ENCODE measurements at regions not wholly inside any gene's neighbourhood (a gene's known extent, or its start where the extent isn't known, plus 50 kb on each side); places are given as distances from the start of the nearest gene placed in this dataset.

- Histone ChIP-seq H3K36me3 (no peaks in the 10 kb centered on the region), H3K27ac (peak overlapping the region in 3 of 4 donors; percentile 66 to 79 (median 74)), H3K4me3 (no peak overlapping the region), H3K4me1 (peaks cover 0 to 14% (median 12%) of the 10 kb centered on the region in 3 donors), H3K9me3 (no peaks in the 10 kb centered on the region), H3K27me3 (no peaks in the 10 kb centered on the region)
- FAIRE-seq (no peak), DNase-seq (no peak), ATAC-seq (peak; percentile 43 to 62 (median 57))
- intact Hi-C loops (cut with DNase I) = no loop called here
- WGBS, 2 donors = 20 to 33% methylated on average over 8 of the region's 8 CpGs
- no peak for TF ChIP-seq CTCF (IDR thresholded peaks at IDR 0.05)
Measured at GRCh38 chrX:20361081-20361889, 94.6 kb upstream of the RPS6KA3 start.

GRCh38 chrX:20355187-20355586 lies 88.5 kb upstream of the RPS6KA3 start:
- Histone ChIP-seq H3K27ac (no peak overlapping the region), H3K4me3 (no peak overlapping the region), H3K27me3 (no peaks in the 10 kb centered on the region), H3K4me1 (no peaks in the 10 kb centered on the region), H3K36me3 (no peaks in the 10 kb centered on the region), H3K9me3 (no peaks in the 10 kb centered on the region)
- ATAC-seq (no peak), DNase-seq (no peak), FAIRE-seq (no peak)
- 48 to 49% methylated on average over 7 of the region's 7 CpGs for WGBS, 2 donors
- intact Hi-C loops (cut with DNase I) = no loop called here
- TF ChIP-seq CTCF (IDR thresholded peaks at IDR 0.05) = no peak

GRCh38 chrX:20354505-20354904 lies 87.8 kb upstream of the RPS6KA3 start:
- no peak for ATAC-seq
- Histone ChIP-seq H3K36me3 (no peaks in the 10 kb centered on the region), H3K27me3 (no peaks in the 10 kb centered on the region), H3K4me1 (no peaks in the 10 kb centered on the region), H3K4me3 (no peak overlapping the region), H3K9me3 (no peaks in the 10 kb centered on the region), H3K27ac (no peak overlapping the region)
- no peak for FAIRE-seq
- no peak for DNase-seq
- intact Hi-C loops (cut with DNase I) = no loop called here
- 70 to 94% methylated on average over 5 of the region's 5 CpGs for WGBS, 2 donors
- TF ChIP-seq CTCF (IDR thresholded peaks at IDR 0.05) = no peak

GRCh38 chrX:20352935-20353336 lies 86.2 kb upstream of the RPS6KA3 start:
- Histone ChIP-seq H3K9me3 (no peaks in the 10 kb centered on the region), H3K4me1 (no peaks in the 10 kb centered on the region), H3K27ac (no peak overlapping the region), H3K27me3 (peaks cover 0 to 5% (median 0%) of the 10 kb centered on the region in 4 donors), H3K4me3 (no peak overlapping the region), H3K36me3 (no peaks in the 10 kb centered on the region)
- FAIRE-seq (no peak), ATAC-seq (no peak), DNase-seq (no peak)
- intact Hi-C loops (cut with DNase I) = no loop called here
- WGBS, 2 donors = 64 to 88% methylated on average over 3 of the region's 3 CpGs
- TF ChIP-seq CTCF (IDR thresholded peaks at IDR 0.05) = no peak

GRCh38 chrX:20352504-20352903 lies 85.8 kb upstream of the RPS6KA3 start:
- Histone ChIP-seq H3K27me3 (peaks cover 0 to 5% (median 0%) of the 10 kb centered on the region in 4 donors), H3K4me1 (no peaks in the 10 kb centered on the region), H3K9me3 (no peaks in the 10 kb centered on the region), H3K4me3 (no peak overlapping the region), H3K36me3 (no peaks in the 10 kb centered on the region), H3K27ac (no peak overlapping the region)
- intact Hi-C loops (cut with DNase I) = no loop called here
- FAIRE-seq (no peak), DNase-seq (no peak), ATAC-seq (no peak)
- no peak for TF ChIP-seq CTCF (IDR thresholded peaks at IDR 0.05)
- WGBS, 2 donors = 84 to 91% methylated on average over 6 of the region's 6 CpGs
